ENCODE measurements at regions not wholly inside any gene's neighbourhood (a gene's known extent, or its start where the extent isn't known, plus 50 kb on each side); places are given as distances from the start of the nearest gene placed in this dataset.

GRCh38 chr2:224222291-224222690 lies 179.6 kb downstream of the FAM124B start:
- Histone ChIP-seq H3K4me1 (replicated peaks in 1 of 4; ENCODE audit: control insufficient read depth in 3 of 4, insufficient read depth in 4 of 4, low read length in 3 of 4) (peaks cover 0 to 11% (median 6%) of the 10 kb centered on the region in 4 experiments; a peak in 5 of 7 replicates), H3K9me3 (ENCODE audit: insufficient read depth in 2 of 2, low read depth in 1 of 2, low read length in 1 of 2) (no peaks in the 10 kb centered on the region), H2BK120ac (replicated peaks; ENCODE audit: low read depth, low read length) (no peak overlapping the region), H3K27me3 (replicated peaks in 1 of 4; ENCODE audit: control insufficient read depth in 3 of 4, extremely low read depth in 1 of 4, insufficient read depth in 3 of 4, low read length in 3 of 4) (no peaks in the 10 kb centered on the region; a peak in 1 of 7 replicates), H2BK5ac (ENCODE audit: low read depth, low read length) (no peak overlapping the region), H2BK20ac (ENCODE audit: low read length) (no peak overlapping the region), H3K23me2 (ENCODE audit: low read depth, low read length) (no peaks in the 10 kb centered on the region), H3K9ac (replicated peaks in 1 of 4; ENCODE audit: extremely low read depth in 1 of 4, low read depth in 3 of 4, low read length in 3 of 4) (no peak overlapping the region), H3K4ac (replicated peaks; ENCODE audit: insufficient read length, low read depth, low read length) (no peak overlapping the region), H3K14ac (ENCODE audit: insufficient read length) (no peak overlapping the region), H2AK5ac (ENCODE audit: low read depth, low read length) (no peak overlapping the region), H3K27ac (ENCODE audit: low read depth, low read length) (no peak overlapping the region), H2BK12ac (ENCODE audit: low read depth, low read length) (no peak overlapping the region), H4K5ac (ENCODE audit: insufficient read length, low read depth, low read length) (no peak overlapping the region), H3K36me3 (ENCODE audit: control insufficient read depth in 2 of 4, insufficient read depth in 4 of 4, low read length in 3 of 4) (no peaks in the 10 kb centered on the region), H3K23ac (ENCODE audit: insufficient read length) (no peak overlapping the region), H3K18ac (ENCODE audit: extremely low read depth, low read length) (no peak overlapping the region), H4K91ac (replicated peaks; ENCODE audit: insufficient read length, low read length) (no peak overlapping the region), H3K79me1 (ENCODE audit: low read depth, low read length) (no peaks in the 10 kb centered on the region), H3K4me3 (ENCODE audit: extremely low read depth in 1 of 4, insufficient read depth in 2 of 4, low read depth in 3 of 4, low read length in 4 of 4) (no peak overlapping the region), H3K56ac (replicated peaks; ENCODE audit: insufficient read length, low read depth, low read length) (no peak overlapping the region), H4K8ac (ENCODE audit: extremely low read depth, insufficient read depth, low read length) (no peak overlapping the region), H2BK15ac (ENCODE audit: low read length) (no peak overlapping the region), H2AFZ (ENCODE audit: low read length) (peak overlapping the region; percentile 99), H3K79me2 (ENCODE audit: control insufficient read depth in 1 of 2, insufficient read depth in 2 of 2, low read length in 2 of 2) (no peaks in the 10 kb centered on the region), H4K20me1 (replicated peaks in 1 of 2; ENCODE audit: control insufficient read depth in 1 of 2, insufficient read depth in 2 of 2, low read length in 2 of 2) (no peaks in the 10 kb centered on the region), H3K4me2 (ENCODE audit: insufficient read depth in 1 of 2, low read depth in 2 of 2, low read length in 2 of 2) (peak overlapping the region in 1 of 2 experiments; percentile 36; a peak in 1 of 4 replicates)
- TF ChIP-seq RNF2 (IDR thresholded peaks at IDR 0.05; ENCODE audit: borderline replicate concordance, low read depth, low read length, missing control alignments, poor library complexity, severe bottlenecking) (no peak), BRCA1 (IDR thresholded peaks at IDR 0.05; ENCODE audit: low read depth, low read length) (no peak), CTCF (IDR thresholded peaks at IDR 0.05; ENCODE audit: control extremely low read depth in 1 of 3, insufficient read depth in 1 of 3, low read depth in 1 of 3, low read length in 3 of 3) (no peak), USF2 (IDR thresholded peaks at IDR 0.05; ENCODE audit: low read length) (peak; percentile 51; the same call in 1 of the 2 replicates), TBP (IDR thresholded peaks at IDR 0.05; ENCODE audit: low read depth, low read length) (no peak), TEAD4 (IDR thresholded peaks at IDR 0.05; ENCODE audit: low read depth, low read length) (no peak), HDAC6 (IDR thresholded peaks at IDR 0.05; ENCODE audit: low read depth, low read length) (no peak), KDM5A (IDR thresholded peaks at IDR 0.05; ENCODE audit: low read length) (no peak), SIX5 (IDR thresholded peaks at IDR 0.05; ENCODE audit: low read depth, low read length) (peak; percentile 56)
- DNase-seq (ENCODE audit: low read depth in 1 of 2, low spot score in 2 of 2) = no peak
- CTCF ChIA-PET (ENCODE audit: partially characterized antibody) = interaction anchor here (0.7 to 1.4 kb wide), 3 partner anchors 37 to 229 kb away, joined by 3 to 5 read pairs (median 4); no protein-coding TSS in a partner anchor
- peak; percentile 32 for FAIRE-seq
- WGBS, 2 experiments (ENCODE audit: extremely low coverage in 1 of 2, insufficient coverage in 1 of 2, insufficient read length in 1 of 2, insufficient replicate concordance in 2 of 2, low coverage in 1 of 2, low lambda C conversion rate in 2 of 2, missing lambda C conversion rate in 1 of 2) = 52% methylated on average over 4 of the region's 4 CpGs; no CpG with 5 or more reads in 1 of the 2 experiments
- POLR2A ChIA-PET (ENCODE audit: partially characterized antibody) = no interaction called here
